ENCODE measurements at regions not wholly inside any gene's neighbourhood (a gene's known extent, or its start where the extent isn't known, plus 50 kb on each side); places are given as distances from the start of the nearest gene placed in this dataset.

DNA sequence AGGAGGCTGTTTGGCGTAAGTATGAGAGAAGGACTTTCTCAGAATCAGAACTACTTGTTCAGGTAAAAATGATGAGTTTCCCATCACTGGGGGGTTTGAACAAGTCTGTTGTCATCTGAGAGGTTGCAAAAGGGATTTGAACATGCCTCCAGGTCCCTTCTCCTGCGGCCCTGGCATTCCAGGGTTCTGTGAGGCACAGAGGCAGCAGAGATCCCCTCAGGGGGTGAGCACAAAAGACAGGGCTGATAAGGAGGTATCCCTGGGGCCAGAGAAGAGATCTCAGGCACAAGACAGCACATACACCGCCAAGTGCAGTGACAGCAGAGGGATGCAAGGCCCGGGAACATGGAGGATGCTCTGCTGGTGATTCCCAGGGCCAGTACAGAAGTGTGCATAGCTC is 275.8 kb upstream of the TSHZ3 start (continued):
- TF ChIP-seq TEAD4 (IDR thresholded peaks at IDR 0.05; ENCODE audit: low read depth, low read length) (no peak), YY1 (IDR thresholded peaks at IDR 0.05; ENCODE audit: low read depth, low read length) (no peak), MAFK (IDR thresholded peaks at IDR 0.05; ENCODE audit: low read depth, low read length) (no peak), TAF7 (optimal IDR thresholded peaks at IDR 0.05; ENCODE audit: borderline replicate concordance, low read depth, low read length) (no peak)
- TF ChIP-seq, protein P1, sequence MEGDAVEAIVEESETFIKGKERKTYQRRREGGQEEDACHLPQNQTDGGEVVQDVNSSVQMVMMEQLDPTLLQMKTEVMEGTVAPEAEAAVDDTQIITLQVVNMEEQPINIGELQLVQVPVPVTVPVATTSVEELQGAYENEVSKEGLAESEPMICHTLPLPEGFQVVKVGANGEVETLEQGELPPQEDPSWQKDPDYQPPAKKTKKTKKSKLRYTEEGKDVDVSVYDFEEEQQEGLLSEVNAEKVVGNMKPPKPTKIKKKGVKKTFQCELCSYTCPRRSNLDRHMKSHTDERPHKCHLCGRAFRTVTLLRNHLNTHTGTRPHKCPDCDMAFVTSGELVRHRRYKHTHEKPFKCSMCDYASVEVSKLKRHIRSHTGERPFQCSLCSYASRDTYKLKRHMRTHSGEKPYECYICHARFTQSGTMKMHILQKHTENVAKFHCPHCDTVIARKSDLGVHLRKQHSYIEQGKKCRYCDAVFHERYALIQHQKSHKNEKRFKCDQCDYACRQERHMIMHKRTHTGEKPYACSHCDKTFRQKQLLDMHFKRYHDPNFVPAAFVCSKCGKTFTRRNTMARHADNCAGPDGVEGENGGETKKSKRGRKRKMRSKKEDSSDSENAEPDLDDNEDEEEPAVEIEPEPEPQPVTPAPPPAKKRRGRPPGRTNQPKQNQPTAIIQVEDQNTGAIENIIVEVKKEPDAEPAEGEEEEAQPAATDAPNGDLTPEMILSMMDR (IDR thresholded peaks at IDR 0.05; ENCODE audit: control extremely low read depth in 1 of 3, insufficient read depth in 1 of 3, low read depth in 1 of 3, low read length in 3 of 3) = no peak
